ENCODE measurements at regions not wholly inside any gene's neighbourhood (a gene's known extent, or its start where the extent isn't known, plus 50 kb on each side); places are given as distances from the start of the nearest gene placed in this dataset.

DNA sequence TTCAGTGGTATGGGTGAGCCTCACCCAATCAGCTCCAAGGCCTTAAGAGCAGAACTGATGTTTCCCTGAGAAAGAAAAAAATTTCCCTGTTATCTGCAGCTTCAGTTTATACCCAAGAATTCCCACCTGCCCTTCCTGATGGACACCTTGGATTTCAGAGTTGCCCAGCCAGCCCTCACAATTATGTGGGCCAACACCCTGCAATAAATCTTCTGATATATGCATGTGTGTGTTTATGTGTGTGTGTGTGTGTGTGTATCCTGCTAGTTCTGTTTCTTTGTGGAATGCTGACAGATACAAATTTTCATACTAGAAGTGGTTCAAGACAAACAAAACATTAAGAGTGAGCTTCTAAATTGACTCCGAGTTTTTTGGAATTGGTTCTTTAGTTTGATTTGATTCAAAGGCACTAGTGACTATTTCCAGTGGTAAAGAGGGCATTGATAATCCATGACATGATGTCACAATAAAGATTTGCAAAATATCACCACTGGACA, 246.6 kb upstream of the BTBD3 start:
- Histone ChIP-seq H3K9ac (replicated peaks in 1 of 4; ENCODE audit: extremely low read depth in 1 of 4, low read depth in 3 of 4, low read length in 3 of 4) (no peak overlapping the region), H4K8ac (ENCODE audit: extremely low read depth, insufficient read depth, low read length) (no peak overlapping the region), H2AK5ac (ENCODE audit: low read depth, low read length) (no peak overlapping the region), H3K4ac (replicated peaks; ENCODE audit: insufficient read length, low read depth, low read length) (no peak overlapping the region), H2BK15ac (ENCODE audit: low read length) (no peak overlapping the region), H3K9me3 (ENCODE audit: insufficient read depth in 2 of 2, low read depth in 1 of 2, low read length in 1 of 2) (no peaks in the 10 kb centered on the region), H2BK5ac (ENCODE audit: low read depth, low read length) (no peak overlapping the region), H2BK120ac (replicated peaks; ENCODE audit: low read depth, low read length) (no peak overlapping the region), H3K27me3 (replicated peaks in 1 of 4; ENCODE audit: control insufficient read depth in 3 of 4, extremely low read depth in 1 of 4, insufficient read depth in 3 of 4, low read length in 3 of 4) (no peaks in the 10 kb centered on the region; a peak in 1 of 7 replicates), H3K4me2 (ENCODE audit: insufficient read depth in 1 of 2, low read depth in 2 of 2, low read length in 2 of 2) (no peak overlapping the region), H3K23ac (ENCODE audit: insufficient read length) (no peak overlapping the region), H4K20me1 (replicated peaks in 1 of 2; ENCODE audit: control insufficient read depth in 1 of 2, insufficient read depth in 2 of 2, low read length in 2 of 2) (no peaks in the 10 kb centered on the region), H2BK20ac (ENCODE audit: low read length) (no peak overlapping the region), H3K79me1 (ENCODE audit: low read depth, low read length) (no peaks in the 10 kb centered on the region), H4K5ac (ENCODE audit: insufficient read length, low read depth, low read length) (no peak overlapping the region), H3K4me3 (ENCODE audit: extremely low read depth in 1 of 4, insufficient read depth in 2 of 4, low read depth in 3 of 4, low read length in 4 of 4) (no peak overlapping the region), H3K36me3 (ENCODE audit: control insufficient read depth in 2 of 4, insufficient read depth in 4 of 4, low read length in 3 of 4) (no peaks in the 10 kb centered on the region), H3K23me2 (ENCODE audit: low read depth, low read length) (no peaks in the 10 kb centered on the region), H4K91ac (replicated peaks; ENCODE audit: insufficient read length, low read length) (no peak overlapping the region), H2AFZ (ENCODE audit: low read length) (no peak overlapping the region), H3K79me2 (ENCODE audit: control insufficient read depth in 1 of 2, insufficient read depth in 2 of 2, low read length in 2 of 2) (no peaks in the 10 kb centered on the region), H3K18ac (ENCODE audit: extremely low read depth, low read length) (no peak overlapping the region), H3K27ac (ENCODE audit: low read depth, low read length) (no peak overlapping the region), H3K56ac (replicated peaks; ENCODE audit: insufficient read length, low read depth, low read length) (no peak overlapping the region), H2BK12ac (ENCODE audit: low read depth, low read length) (no peak overlapping the region), H3K14ac (ENCODE audit: insufficient read length) (no peak overlapping the region), H3K4me1 (replicated peaks in 1 of 4; ENCODE audit: control insufficient read depth in 3 of 4, insufficient read depth in 4 of 4, low read length in 3 of 4) (no peaks in the 10 kb centered on the region)
- DNase-seq (ENCODE audit: low read depth in 1 of 2, low spot score in 2 of 2) (no peak), FAIRE-seq (no peak)
- CTCF ChIA-PET (ENCODE audit: partially characterized antibody) = interaction anchor here (1.4 to 1.7 kb wide), 3 partner anchors 10 to 687 kb away, joined by 4 to 5 read pairs (median 4); no protein-coding TSS in a partner anchor
- TF ChIP-seq JUN (IDR thresholded peaks at IDR 0.05; ENCODE audit: low read depth, low read length) (no peak), SUZ12 (IDR thresholded peaks at IDR 0.05; ENCODE audit: low read length) (no peak), SP4 (IDR thresholded peaks at IDR 0.05; ENCODE audit: low read length) (no peak), TBP (IDR thresholded peaks at IDR 0.05; ENCODE audit: low read depth, low read length) (no peak), BCL11A (IDR thresholded peaks at IDR 0.05; ENCODE audit: low read depth in 2 of 2, low read length in 2 of 2) (no peak), CEBPB (IDR thresholded peaks at IDR 0.05; ENCODE audit: low read depth, low read length) (no peak), YY1 (IDR thresholded peaks at IDR 0.05; ENCODE audit: low read depth, low read length) (no peak), EP300 (IDR thresholded peaks at IDR 0.05; ENCODE audit: borderline replicate concordance in 1 of 2, low read depth in 2 of 2, low read length in 2 of 2) (no peak), CTBP2 (IDR thresholded peaks at IDR 0.05; ENCODE audit: borderline replicate concordance, insufficient read depth, insufficient read length, low read length) (no peak), JUND (IDR thresholded peaks at IDR 0.05; ENCODE audit: low read length) (no peak), BRCA1 (IDR thresholded peaks at IDR 0.05; ENCODE audit: low read depth, low read length) (no peak), SAP30 (IDR thresholded peaks at IDR 0.05; ENCODE audit: insufficient read depth, insufficient replicate concordance, low read length) (no peak), BACH1 (IDR thresholded peaks at IDR 0.05; ENCODE audit: low read length) (no peak), POLR2A (IDR thresholded peaks at IDR 0.05; ENCODE audit: control extremely low read depth in 1 of 2, low read depth in 2 of 2, low read length in 2 of 2) (no peak)
- TF ChIP-seq, protein P1, sequence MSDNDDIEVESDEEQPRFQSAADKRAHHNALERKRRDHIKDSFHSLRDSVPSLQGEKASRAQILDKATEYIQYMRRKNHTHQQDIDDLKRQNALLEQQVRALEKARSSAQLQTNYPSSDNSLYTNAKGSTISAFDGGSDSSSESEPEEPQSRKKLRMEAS (IDR thresholded peaks at IDR 0.05) = no peak
- POLR2A ChIA-PET (ENCODE audit: partially characterized antibody) = no interaction called here
- WGBS, 2 experiments (ENCODE audit: extremely low coverage in 1 of 2, insufficient coverage in 1 of 2, insufficient read length in 1 of 2, insufficient replicate concordance in 2 of 2, low coverage in 1 of 2, low lambda C conversion rate in 2 of 2, missing lambda C conversion rate in 1 of 2) = 78% methylated on average over 1 of the region's 1 CpG; no CpG with 5 or more reads in 1 of the 2 experiments

Measured in H1 (cell line).